Kidney epithelial cell (primary cell): ENCODE measurements at regions not wholly inside any gene's neighbourhood (a gene's known extent, or its start where the extent isn't known, plus 50 kb on each side); places are given as distances from the start of the nearest gene placed in this dataset.

Source experiments
- DNase-seq: peaks from one replicate; pipeline ENCODE4 v3.0.0-alpha.2; 2010; ENCODE audit warnings: low read depth
- H3K27me3 ChIP-seq: 2 replicates; pipeline ENCODE4 v1.6.0; 2011; ENCODE audit warnings: low read length; ENCODE audit not compliant: control insufficient read depth, insufficient read depth
- H3K36me3 ChIP-seq: 2 replicates; pipeline ENCODE4 v1.5.1; 2011; ENCODE audit warnings: low read length; ENCODE audit not compliant: control insufficient read depth, insufficient read depth
- H3K4me3 ChIP-seq: 2 replicates; pipeline ENCODE4 v1.5.1; 2011; ENCODE audit warnings: low read depth, mild to moderate bottlenecking, control low read depth, low read length
- TF ChIP-seq, protein P1 (sequence below): IDR thresholded peaks from 2 replicates; pipeline ENCODE4 v1.5.1; 2011; ENCODE audit warnings: mild to moderate bottlenecking, moderate library complexity, low read length, control low read depth, inconsistent platforms; ENCODE audit not compliant: insufficient read depth, poor library complexity, severe bottlenecking

DNA sequence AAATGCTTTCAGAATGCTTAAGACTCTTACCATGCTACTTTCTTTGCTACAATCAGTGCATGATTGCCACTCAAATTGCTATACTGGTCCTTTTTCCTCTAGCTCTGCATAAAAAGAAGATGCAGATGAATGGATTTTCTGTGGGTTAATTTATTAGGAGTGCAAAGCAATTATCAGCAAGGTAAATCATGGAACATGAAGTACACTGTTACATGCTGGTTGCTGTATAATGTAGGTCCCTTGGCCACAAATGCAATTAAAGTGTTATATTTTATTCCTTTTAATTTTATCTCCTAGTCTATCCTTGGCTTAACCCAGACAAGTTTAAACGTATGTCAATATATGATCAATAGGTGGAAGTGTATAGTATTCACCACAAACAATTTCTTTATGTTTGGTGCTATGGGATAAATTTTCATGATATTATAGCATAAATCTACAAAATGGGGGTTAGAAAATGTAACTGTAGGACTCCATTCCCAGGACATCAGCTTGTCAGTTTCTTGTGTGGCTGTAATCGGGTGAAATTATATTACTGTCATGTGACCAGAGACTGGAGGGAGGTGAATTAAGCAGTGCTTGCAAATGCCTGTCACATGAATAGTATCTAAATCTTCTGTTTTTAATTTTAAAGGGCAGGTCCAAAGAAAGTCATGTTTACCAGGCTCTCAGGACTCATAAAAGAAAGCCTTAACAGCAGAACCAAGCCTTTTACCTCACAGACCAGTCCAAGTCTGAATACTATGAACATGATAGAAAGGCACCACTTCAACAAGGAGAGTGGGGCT, 176.9 kb upstream of the ID4 start:
- DNase-seq, result no peak
- Histone ChIP-seq H3K36me3 (no peaks in the 10 kb centered on the region), H3K4me3 (no peak overlapping the region), H3K27me3 (no peaks in the 10 kb centered on the region)
- TF ChIP-seq, protein P1, sequence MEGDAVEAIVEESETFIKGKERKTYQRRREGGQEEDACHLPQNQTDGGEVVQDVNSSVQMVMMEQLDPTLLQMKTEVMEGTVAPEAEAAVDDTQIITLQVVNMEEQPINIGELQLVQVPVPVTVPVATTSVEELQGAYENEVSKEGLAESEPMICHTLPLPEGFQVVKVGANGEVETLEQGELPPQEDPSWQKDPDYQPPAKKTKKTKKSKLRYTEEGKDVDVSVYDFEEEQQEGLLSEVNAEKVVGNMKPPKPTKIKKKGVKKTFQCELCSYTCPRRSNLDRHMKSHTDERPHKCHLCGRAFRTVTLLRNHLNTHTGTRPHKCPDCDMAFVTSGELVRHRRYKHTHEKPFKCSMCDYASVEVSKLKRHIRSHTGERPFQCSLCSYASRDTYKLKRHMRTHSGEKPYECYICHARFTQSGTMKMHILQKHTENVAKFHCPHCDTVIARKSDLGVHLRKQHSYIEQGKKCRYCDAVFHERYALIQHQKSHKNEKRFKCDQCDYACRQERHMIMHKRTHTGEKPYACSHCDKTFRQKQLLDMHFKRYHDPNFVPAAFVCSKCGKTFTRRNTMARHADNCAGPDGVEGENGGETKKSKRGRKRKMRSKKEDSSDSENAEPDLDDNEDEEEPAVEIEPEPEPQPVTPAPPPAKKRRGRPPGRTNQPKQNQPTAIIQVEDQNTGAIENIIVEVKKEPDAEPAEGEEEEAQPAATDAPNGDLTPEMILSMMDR, result no peak

GRCh38 chr6:19662911-19663310, 174.3 kb upstream of the ID4 start:
- TF ChIP-seq, protein P1, result no peak
- Histone ChIP-seq H3K4me3 (no peak overlapping the region), H3K36me3 (no peaks in the 10 kb centered on the region), H3K27me3 (no peaks in the 10 kb centered on the region)
- DNase-seq, result no peak

DNA sequence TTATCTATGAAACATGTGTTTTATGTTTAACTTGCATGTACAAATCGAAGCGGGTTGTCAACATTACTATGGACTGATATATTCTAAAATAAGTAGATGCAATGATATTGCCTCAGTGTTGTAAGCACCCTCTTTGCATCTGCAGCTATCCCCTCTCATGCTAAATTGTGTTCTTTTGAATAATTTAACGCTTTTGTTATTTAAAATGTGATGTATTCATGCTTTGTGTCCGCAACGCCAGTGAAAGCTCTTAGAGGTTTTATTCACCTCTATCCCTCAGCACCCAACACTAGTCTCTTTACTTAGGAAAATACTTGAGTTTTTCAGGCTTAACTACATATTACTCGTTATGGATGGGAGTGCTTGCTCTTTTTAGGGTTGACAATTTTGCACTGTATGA, 173.7 kb upstream of the ID4 start:
- no peak for DNase-seq
- TF ChIP-seq, protein P1, result no peak

GRCh38 chr6:19664050-19664449, 173.1 kb upstream of the ID4 start:
- Histone ChIP-seq H3K4me3 (no peak overlapping the region), H3K27me3 (no peaks in the 10 kb centered on the region), H3K36me3 (no peaks in the 10 kb centered on the region)
- no peak for DNase-seq
- TF ChIP-seq, protein P1, result no peak

More for the DNA sequence above, 173.7 kb upstream of the ID4 start:
- H3K27me3 ChIP-seq, result no peaks in the 10 kb centered on the region
- H3K36me3 ChIP-seq, result no peaks in the 10 kb centered on the region
- no peak overlapping the region for H3K4me3 ChIP-seq

- no peak for DNase-seq
- TF ChIP-seq, protein P1, result no peak
- Histone ChIP-seq H3K4me3 (no peak overlapping the region), H3K27me3 (no peaks in the 10 kb centered on the region), H3K36me3 (no peaks in the 10 kb centered on the region)
Observed at GRCh38 chr6:19664878-19665612, 172.1 kb upstream of the ID4 start.

DNA sequence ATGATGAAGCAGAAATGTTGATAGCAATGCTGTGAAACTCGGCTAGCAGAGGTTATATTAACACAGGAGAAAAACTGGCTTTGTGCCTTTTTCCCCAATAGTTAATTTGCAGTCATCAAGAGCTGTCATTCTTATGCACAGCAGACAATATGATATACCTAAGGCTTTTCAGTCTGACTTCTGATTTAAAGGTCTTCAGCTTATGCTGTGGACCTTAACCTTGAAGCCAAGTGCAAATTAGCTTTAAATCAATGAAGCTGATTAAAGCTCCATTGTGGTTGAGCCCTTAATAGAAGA, 171.6 kb upstream of the ID4 start:
- TF ChIP-seq, protein P1, result no peak
- Histone ChIP-seq H3K4me3 (no peak overlapping the region), H3K36me3 (no peaks in the 10 kb centered on the region), H3K27me3 (no peaks in the 10 kb centered on the region)
- no peak for DNase-seq
